ENCODE measurements at regions not wholly inside any gene's neighbourhood (a gene's known extent, or its start where the extent isn't known, plus 50 kb on each side); places are given as distances from the start of the nearest gene placed in this dataset.
A peak's percentile ranks its signal among the peaks of the same experiment; 100 is the strongest.

GRCh38 chr15:97545799-97546198 is 414.7 kb upstream of the ARRDC4 start:
- H3K4me3 Mint-ChIP-seq = no peak overlapping the region
- peaks cover 15 to 52% of the 10 kb centered on the region in 2 donors for H3K9me3 Mint-ChIP-seq

DNA sequence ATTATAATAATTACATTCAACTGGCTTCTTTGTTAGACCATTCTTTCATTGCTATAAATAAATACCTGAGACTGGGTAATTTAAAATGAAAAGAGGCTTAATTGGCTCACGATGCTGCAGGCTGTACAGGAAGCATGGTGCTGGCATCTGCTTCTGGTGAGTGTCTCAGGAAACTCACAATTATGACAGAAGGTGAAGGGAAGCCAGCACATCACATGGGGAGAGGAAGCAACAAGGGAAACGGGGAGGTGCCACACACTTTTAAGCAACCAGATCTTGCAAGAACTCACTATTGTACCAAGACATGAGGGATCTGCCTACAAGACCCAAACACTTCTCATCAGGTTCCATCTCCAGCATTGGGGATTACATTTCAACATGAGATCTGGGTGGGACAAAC is 413.1 kb upstream of the ARRDC4 start:
- no peak for DNase-seq
- H3K27me3 Mint-ChIP-seq = no peaks in the 10 kb centered on the region
- H3K4me3 Mint-ChIP-seq = no peak overlapping the region
- peaks cover 20 to 52% of the 10 kb centered on the region in 2 donors for H3K9me3 Mint-ChIP-seq
- ATAC-seq = no peak
- no peak overlapping the region for H3K27ac Mint-ChIP-seq
- no peaks in the 10 kb centered on the region for H3K4me1 Mint-ChIP-seq

More at GRCh38 chr15:97545799-97546198, 414.7 kb upstream of the ARRDC4 start:
- no peaks in the 10 kb centered on the region for H3K4me1 Mint-ChIP-seq
- no peak overlapping the region for H3K27ac Mint-ChIP-seq
- DNase-seq = no peak
- ATAC-seq = no peak
- H3K27me3 Mint-ChIP-seq = no peaks in the 10 kb centered on the region

GRCh38 chr15:97561529-97561928 is 399.0 kb upstream of the ARRDC4 start:
- Mint-ChIP-seq H3K9me3 (peaks cover 0 to 3% of the 10 kb centered on the region in 2 donors), H3K27ac (no peak overlapping the region), H3K4me3 (no peak overlapping the region), H3K4me1 (no peaks in the 10 kb centered on the region), H3K27me3 (no peaks in the 10 kb centered on the region)
- ATAC-seq = no peak
- DNase-seq = no peak

DNA sequence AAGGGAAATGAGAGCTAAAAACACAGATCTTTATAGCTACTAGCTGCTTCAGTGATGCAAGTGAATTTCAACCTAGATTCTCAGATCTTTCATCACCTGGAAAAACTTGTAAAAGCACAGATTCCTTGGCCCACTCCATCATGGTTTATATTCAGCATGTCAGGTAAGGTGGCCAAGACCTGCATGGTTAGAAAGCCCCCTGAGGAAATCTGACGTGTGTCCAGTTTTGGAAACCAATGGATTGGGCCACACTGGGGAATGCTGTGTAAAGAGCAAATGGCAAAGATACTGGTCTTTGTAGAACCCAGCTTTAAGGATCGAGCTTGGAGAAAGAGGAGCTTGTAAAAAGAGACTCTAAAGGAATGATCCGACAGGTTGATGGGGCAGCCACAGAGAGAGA is 397.0 kb upstream of the ARRDC4 start:
- Mint-ChIP-seq H3K27me3 (no peaks in the 10 kb centered on the region), H3K9me3 (peaks cover 0 to 3% of the 10 kb centered on the region in 2 donors), H3K4me1 (no peaks in the 10 kb centered on the region), H3K27ac (no peak overlapping the region), H3K4me3 (no peak overlapping the region)
- ATAC-seq (no peak), DNase-seq (no peak)

DNA sequence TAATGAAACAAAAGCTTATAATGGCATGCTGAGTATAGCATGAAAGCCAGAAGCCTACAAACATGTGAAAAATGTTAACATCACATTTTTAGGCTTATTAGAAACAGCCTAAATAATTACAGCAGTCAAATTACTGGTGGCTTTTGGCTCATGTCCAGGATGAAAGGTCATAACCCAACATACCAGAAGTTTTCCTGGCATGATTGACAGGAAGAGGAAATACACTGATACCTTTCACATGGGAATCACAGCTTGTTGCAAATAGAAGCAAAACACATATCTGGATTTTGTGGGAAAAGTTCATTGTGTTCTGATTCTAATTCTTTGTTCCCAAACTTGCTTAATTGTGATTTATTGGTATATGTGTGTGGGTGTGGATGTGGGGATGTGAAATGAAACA is 393.5 kb upstream of the ARRDC4 start:
- ATAC-seq = no peak
- H3K27me3 Mint-ChIP-seq = no peaks in the 10 kb centered on the region
- DNase-seq = no peak
- H3K4me1 Mint-ChIP-seq = no peaks in the 10 kb centered on the region
- H3K27ac Mint-ChIP-seq = no peak overlapping the region
- H3K4me3 Mint-ChIP-seq = no peak overlapping the region
- no peaks in the 10 kb centered on the region for H3K9me3 Mint-ChIP-seq

GRCh38 chr15:97567411-97567810 is 393.1 kb upstream of the ARRDC4 start:
- Mint-ChIP-seq H3K9me3 (no peaks in the 10 kb centered on the region), H3K4me1 (no peaks in the 10 kb centered on the region), H3K27ac (no peak overlapping the region), H3K27me3 (no peaks in the 10 kb centered on the region), H3K4me3 (no peak overlapping the region)
- no peak for DNase-seq
- ATAC-seq = no peak

- H3K27ac Mint-ChIP-seq = no peak overlapping the region
- no peaks in the 10 kb centered on the region for H3K4me1 Mint-ChIP-seq
- no peak overlapping the region for H3K4me3 Mint-ChIP-seq
- peaks cover 9 to 16% of the 10 kb centered on the region in 2 donors for H3K9me3 Mint-ChIP-seq
- H3K27me3 Mint-ChIP-seq = no peaks in the 10 kb centered on the region
- DNase-seq = no peak
- ATAC-seq = no peak
Measured at GRCh38 chr15:97576929-97577645, 383.4 kb upstream of the ARRDC4 start.

- peaks cover 16% of the 10 kb centered on the region for H3K27me3 Mint-ChIP-seq
- peaks cover 4 to 20% of the 10 kb centered on the region in 2 donors for H3K9me3 Mint-ChIP-seq
- ATAC-seq = no peak
- DNase-seq = no peak
- no peaks in the 10 kb centered on the region for H3K4me1 Mint-ChIP-seq
- H3K4me3 Mint-ChIP-seq = no peak overlapping the region
- H3K27ac Mint-ChIP-seq = peak overlapping the region in 1 of 2 donors; percentile 75
Measured at GRCh38 chr15:97585408-97585807, 375.1 kb upstream of the ARRDC4 start.

GRCh38 chr15:97592778-97593177 is 367.7 kb upstream of the ARRDC4 start:
- H3K9me3 Mint-ChIP-seq = peaks cover 0 to 8% of the 10 kb centered on the region in 2 donors
- H3K4me1 Mint-ChIP-seq = no peaks in the 10 kb centered on the region
- no peak overlapping the region for H3K27ac Mint-ChIP-seq
- no peak overlapping the region for H3K4me3 Mint-ChIP-seq
- DNase-seq (no peak), ATAC-seq (no peak)
- H3K27me3 Mint-ChIP-seq = no peaks in the 10 kb centered on the region

GRCh38 chr15:97597801-97598200 is 362.7 kb upstream of the ARRDC4 start:
- no peak overlapping the region for H3K27ac Mint-ChIP-seq
- H3K27me3 Mint-ChIP-seq = no peaks in the 10 kb centered on the region
- ATAC-seq (no peak), DNase-seq (no peak)
- H3K4me3 Mint-ChIP-seq = no peak overlapping the region
- no peaks in the 10 kb centered on the region for H3K9me3 Mint-ChIP-seq
- no peaks in the 10 kb centered on the region for H3K4me1 Mint-ChIP-seq

- DNase-seq = no peak
- H3K9me3 Mint-ChIP-seq = no peaks in the 10 kb centered on the region
- no peak for ATAC-seq
- H3K27ac Mint-ChIP-seq = no peak overlapping the region
- no peaks in the 10 kb centered on the region for H3K27me3 Mint-ChIP-seq
- no peaks in the 10 kb centered on the region for H3K4me1 Mint-ChIP-seq
- no peak overlapping the region for H3K4me3 Mint-ChIP-seq
Measured at GRCh38 chr15:97598353-97598798, 362.1 kb upstream of the ARRDC4 start.

- no peak overlapping the region for H3K27ac Mint-ChIP-seq
- no peaks in the 10 kb centered on the region for H3K4me1 Mint-ChIP-seq
- H3K27me3 Mint-ChIP-seq = no peaks in the 10 kb centered on the region
- no peak for DNase-seq
- no peak overlapping the region for H3K4me3 Mint-ChIP-seq
- no peaks in the 10 kb centered on the region for H3K9me3 Mint-ChIP-seq
- no peak for ATAC-seq
Measured at GRCh38 chr15:97600190-97600589, 360.3 kb upstream of the ARRDC4 start.

DNA sequence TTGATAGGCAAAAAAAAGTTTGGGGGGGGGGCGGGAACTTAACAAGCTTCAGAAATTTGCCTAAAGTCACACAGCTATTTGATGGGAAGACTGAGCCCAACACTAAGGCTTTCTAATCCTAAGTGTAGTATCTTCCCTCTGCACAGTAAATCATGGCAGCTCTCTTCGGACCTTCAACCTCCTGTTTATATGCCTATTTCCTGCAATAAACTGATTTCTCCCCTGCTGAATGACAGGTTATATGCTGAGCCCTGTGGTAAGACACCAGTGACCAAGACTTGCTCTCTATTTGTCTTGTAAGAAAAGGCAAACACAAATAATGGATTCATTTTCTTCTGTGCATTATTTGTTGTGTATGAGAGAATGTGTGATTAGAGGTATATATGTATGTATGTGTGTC is 355.8 kb upstream of the ARRDC4 start:
- H3K27me3 Mint-ChIP-seq = no peaks in the 10 kb centered on the region
- H3K4me3 Mint-ChIP-seq = no peak overlapping the region
- H3K4me1 Mint-ChIP-seq = no peaks in the 10 kb centered on the region
- ATAC-seq = no peak
- H3K9me3 Mint-ChIP-seq = peaks cover 9 to 14% of the 10 kb centered on the region in 2 donors
- H3K27ac Mint-ChIP-seq = no peak overlapping the region
- no peak for DNase-seq

DNA sequence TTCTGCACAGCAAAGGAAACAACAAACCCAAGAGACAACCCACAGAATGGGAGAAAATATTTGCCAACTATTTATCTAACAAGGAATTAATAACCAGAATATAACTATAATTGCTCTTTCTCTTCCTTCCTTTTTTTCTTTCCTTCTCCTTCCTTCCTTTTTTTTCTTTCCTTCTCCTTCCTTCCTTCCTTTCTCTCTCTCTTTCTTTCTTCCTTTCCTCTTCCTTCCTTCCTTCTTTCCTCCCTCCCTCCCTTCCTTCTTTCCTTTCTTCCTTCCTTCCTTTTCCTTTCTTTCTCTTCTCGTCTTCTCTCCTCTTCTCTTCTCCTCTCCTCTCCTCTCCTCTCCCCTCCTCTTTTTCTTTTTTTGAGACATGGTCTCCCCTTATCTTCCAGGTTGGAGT is 345.4 kb upstream of the ARRDC4 start:
- Mint-ChIP-seq H3K27me3 (no peaks in the 10 kb centered on the region), H3K9me3 (peaks cover 16 to 17% of the 10 kb centered on the region in 2 donors)

GRCh38 chr15:97623091-97623661 is 337.3 kb upstream of the ARRDC4 start:
- Mint-ChIP-seq H3K4me1 (no peaks in the 10 kb centered on the region), H3K4me3 (no peak overlapping the region), H3K9me3 (no peaks in the 10 kb centered on the region), H3K27me3 (no peaks in the 10 kb centered on the region), H3K27ac (peak overlapping the region in 1 of 2 donors; percentile 63)
- ATAC-seq = no peak
- no peak for DNase-seq

More for the DNA sequence above, 345.4 kb upstream of the ARRDC4 start:
- no peaks in the 10 kb centered on the region for H3K4me1 Mint-ChIP-seq
- H3K27ac Mint-ChIP-seq = no peak overlapping the region
- DNase-seq (no peak), ATAC-seq (no peak)
- H3K4me3 Mint-ChIP-seq = no peak overlapping the region

DNA sequence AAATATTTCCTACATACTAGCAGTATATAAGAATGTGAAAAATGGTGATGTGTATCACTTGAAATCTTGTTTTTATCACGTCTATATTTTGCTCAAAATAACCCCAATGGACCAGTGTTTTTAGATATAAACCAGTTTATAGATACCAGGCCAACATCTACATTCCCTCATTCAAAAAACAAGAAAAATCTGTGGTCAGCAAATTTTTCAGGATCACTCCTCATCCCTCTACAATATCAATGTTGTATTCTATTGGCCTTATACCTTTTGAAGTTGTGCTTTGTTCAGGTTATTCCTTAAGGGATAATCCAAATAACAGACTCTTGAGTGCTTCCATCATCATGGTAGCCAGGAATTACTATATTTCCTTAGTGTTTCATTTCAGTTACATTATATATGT is 332.9 kb upstream of the ARRDC4 start:
- no peak for ATAC-seq

More for the DNA sequence above, 332.9 kb upstream of the ARRDC4 start:
- Mint-ChIP-seq H3K4me3 (no peak overlapping the region), H3K27ac (no peak overlapping the region), H3K27me3 (no peaks in the 10 kb centered on the region), H3K9me3 (peaks cover 0 to 5% of the 10 kb centered on the region in 2 donors), H3K4me1 (no peaks in the 10 kb centered on the region)
- no peak for DNase-seq
